ENCODE measurements at regions not wholly inside any gene's neighbourhood (a gene's known extent, or its start where the extent isn't known, plus 50 kb on each side); places are given as distances from the start of the nearest gene placed in this dataset.

DNA sequence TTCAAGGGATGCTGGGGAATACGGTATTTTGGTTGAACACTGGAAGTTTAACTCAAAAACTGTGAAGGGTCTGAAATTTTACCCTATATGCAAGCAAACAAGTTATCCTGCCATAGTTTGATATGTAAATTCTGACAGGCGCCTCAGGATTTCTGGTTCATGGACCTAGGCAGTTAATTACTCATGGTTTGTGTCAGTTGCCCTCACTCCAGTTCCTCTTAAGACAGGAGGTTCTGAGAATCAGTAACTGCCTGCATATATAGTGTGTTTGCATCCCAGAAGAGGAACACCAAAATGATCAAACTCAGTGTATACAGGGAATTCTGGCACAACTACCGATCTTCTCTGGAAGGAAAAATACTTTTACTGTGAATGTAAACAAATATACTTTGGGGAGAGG, 360.4 kb upstream of the NWD2 start:
- DNase-seq, result no peak
- H3K27me3 ChIP-seq (replicated peaks; ENCODE audit: control insufficient read depth, insufficient read depth, low read length, poor library complexity, severe bottlenecking), result no peaks in the 10 kb centered on the region
- H3K36me3 ChIP-seq (ENCODE audit: control insufficient read depth, insufficient read depth, low read length), result no peaks in the 10 kb centered on the region
- no peak overlapping the region for H3K4me3 ChIP-seq (ENCODE audit: insufficient read depth, low read depth, low read length, poor library complexity, severe bottlenecking)
- no peaks in the 10 kb centered on the region for H3K4me1 ChIP-seq (ENCODE audit: control insufficient read depth, insufficient read depth, low read length, poor library complexity, severe bottlenecking)
- H3K9me3 ChIP-seq (ENCODE audit: control insufficient read depth, low read length), result no peaks in the 10 kb centered on the region
- no peak overlapping the region for H3K27ac ChIP-seq (ENCODE audit: insufficient read depth, low read length, poor library complexity, severe bottlenecking)

- H3K9me3 ChIP-seq (ENCODE audit: control insufficient read depth, low read length), result no peaks in the 10 kb centered on the region
- no peaks in the 10 kb centered on the region for H3K27me3 ChIP-seq (replicated peaks; ENCODE audit: control insufficient read depth, insufficient read depth, low read length, poor library complexity, severe bottlenecking)
- no peaks in the 10 kb centered on the region for H3K4me1 ChIP-seq (ENCODE audit: control insufficient read depth, insufficient read depth, low read length, poor library complexity, severe bottlenecking)
- no peaks in the 10 kb centered on the region for H3K36me3 ChIP-seq (ENCODE audit: control insufficient read depth, insufficient read depth, low read length)
- DNase-seq, result no peak
- H3K4me3 ChIP-seq (ENCODE audit: insufficient read depth, low read depth, low read length, poor library complexity, severe bottlenecking), result no peak overlapping the region
- no peak overlapping the region for H3K27ac ChIP-seq (ENCODE audit: insufficient read depth, low read length, poor library complexity, severe bottlenecking)
Observed at GRCh38 chr4:36891971-36892370, 352.6 kb upstream of the NWD2 start.

- Histone ChIP-seq H3K27ac (ENCODE audit: insufficient read depth, low read length, poor library complexity, severe bottlenecking) (no peak overlapping the region), H3K27me3 (replicated peaks; ENCODE audit: control insufficient read depth, insufficient read depth, low read length, poor library complexity, severe bottlenecking) (no peaks in the 10 kb centered on the region), H3K4me3 (ENCODE audit: insufficient read depth, low read depth, low read length, poor library complexity, severe bottlenecking) (no peak overlapping the region), H3K9me3 (ENCODE audit: control insufficient read depth, low read length) (no peaks in the 10 kb centered on the region), H3K4me1 (ENCODE audit: control insufficient read depth, insufficient read depth, low read length, poor library complexity, severe bottlenecking) (no peaks in the 10 kb centered on the region), H3K36me3 (ENCODE audit: control insufficient read depth, insufficient read depth, low read length) (no peaks in the 10 kb centered on the region)
- DNase-seq, result no peak
Observed at GRCh38 chr4:36900446-36900987, 344.0 kb upstream of the NWD2 start.

GRCh38 chr4:36904823-36905222, 339.7 kb upstream of the NWD2 start:
- Histone ChIP-seq H3K27ac (ENCODE audit: insufficient read depth, low read length, poor library complexity, severe bottlenecking) (no peak overlapping the region), H3K4me3 (ENCODE audit: insufficient read depth, low read depth, low read length, poor library complexity, severe bottlenecking) (no peak overlapping the region), H3K27me3 (replicated peaks; ENCODE audit: control insufficient read depth, insufficient read depth, low read length, poor library complexity, severe bottlenecking) (no peaks in the 10 kb centered on the region), H3K36me3 (ENCODE audit: control insufficient read depth, insufficient read depth, low read length) (no peaks in the 10 kb centered on the region), H3K9me3 (ENCODE audit: control insufficient read depth, low read length) (no peaks in the 10 kb centered on the region), H3K4me1 (ENCODE audit: control insufficient read depth, insufficient read depth, low read length, poor library complexity, severe bottlenecking) (no peaks in the 10 kb centered on the region)
- DNase-seq, result no peak

DNA sequence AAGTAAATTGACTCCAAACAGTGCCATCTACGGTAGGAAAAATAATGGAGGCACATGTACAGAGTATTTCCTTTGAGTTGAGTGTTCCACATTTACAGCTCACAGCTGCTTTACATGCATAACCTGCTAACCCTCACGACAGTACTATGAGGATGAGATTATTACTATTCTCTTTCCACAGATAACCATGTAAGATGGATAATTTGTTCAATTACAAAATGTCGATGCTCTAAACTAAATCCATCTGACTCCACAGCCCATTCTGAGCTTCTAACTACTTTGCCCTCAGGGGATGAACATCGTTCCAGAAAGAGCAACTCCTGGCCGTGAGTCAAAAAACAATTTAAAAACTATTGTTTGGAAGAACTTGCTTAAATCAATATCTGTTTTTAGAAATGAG, 330.4 kb upstream of the NWD2 start:
- no peak overlapping the region for H3K4me3 ChIP-seq (ENCODE audit: insufficient read depth, low read depth, low read length, poor library complexity, severe bottlenecking)
- H3K9me3 ChIP-seq (ENCODE audit: control insufficient read depth, low read length), result no peaks in the 10 kb centered on the region
- DNase-seq, result no peak
- H3K27ac ChIP-seq (ENCODE audit: insufficient read depth, low read length, poor library complexity, severe bottlenecking), result no peak overlapping the region
- no peaks in the 10 kb centered on the region for H3K27me3 ChIP-seq (replicated peaks; ENCODE audit: control insufficient read depth, insufficient read depth, low read length, poor library complexity, severe bottlenecking)
- no peaks in the 10 kb centered on the region for H3K36me3 ChIP-seq (ENCODE audit: control insufficient read depth, insufficient read depth, low read length)
- H3K4me1 ChIP-seq (ENCODE audit: control insufficient read depth, insufficient read depth, low read length, poor library complexity, severe bottlenecking), result no peaks in the 10 kb centered on the region

- Histone ChIP-seq H3K27ac (ENCODE audit: insufficient read depth, low read length, poor library complexity, severe bottlenecking) (no peak overlapping the region), H3K9me3 (ENCODE audit: control insufficient read depth, low read length) (no peaks in the 10 kb centered on the region), H3K27me3 (replicated peaks; ENCODE audit: control insufficient read depth, insufficient read depth, low read length, poor library complexity, severe bottlenecking) (no peaks in the 10 kb centered on the region), H3K36me3 (ENCODE audit: control insufficient read depth, insufficient read depth, low read length) (no peaks in the 10 kb centered on the region), H3K4me3 (ENCODE audit: insufficient read depth, low read depth, low read length, poor library complexity, severe bottlenecking) (no peak overlapping the region), H3K4me1 (ENCODE audit: control insufficient read depth, insufficient read depth, low read length, poor library complexity, severe bottlenecking) (no peaks in the 10 kb centered on the region)
- DNase-seq, result no peak
Observed at GRCh38 chr4:36915717-36916116, 328.8 kb upstream of the NWD2 start.

DNA sequence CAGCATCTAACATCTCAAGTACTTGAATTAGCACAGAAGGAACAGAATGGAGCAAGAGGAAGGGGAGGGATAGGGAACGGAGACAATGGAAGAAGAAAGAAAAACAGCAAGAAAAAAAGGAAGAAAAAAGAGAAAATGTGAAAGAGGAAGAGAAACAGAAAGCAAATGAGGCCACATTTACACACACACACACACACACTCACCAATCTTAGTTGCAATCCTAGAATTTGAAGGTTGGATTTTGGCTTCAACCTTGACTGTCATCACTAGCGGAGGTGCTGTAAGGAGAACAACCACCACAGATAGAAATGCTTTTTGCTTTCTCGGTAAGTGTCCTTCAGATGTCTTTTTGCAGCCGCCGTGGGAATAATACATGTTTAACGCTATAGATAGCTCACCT, 327.1 kb upstream of the NWD2 start:
- no peaks in the 10 kb centered on the region for H3K27me3 ChIP-seq (replicated peaks; ENCODE audit: control insufficient read depth, insufficient read depth, low read length, poor library complexity, severe bottlenecking)
- H3K36me3 ChIP-seq (ENCODE audit: control insufficient read depth, insufficient read depth, low read length), result no peaks in the 10 kb centered on the region
- DNase-seq, result no peak
- H3K4me1 ChIP-seq (ENCODE audit: control insufficient read depth, insufficient read depth, low read length, poor library complexity, severe bottlenecking), result no peaks in the 10 kb centered on the region
- no peak overlapping the region for H3K4me3 ChIP-seq (ENCODE audit: insufficient read depth, low read depth, low read length, poor library complexity, severe bottlenecking)
- no peaks in the 10 kb centered on the region for H3K9me3 ChIP-seq (ENCODE audit: control insufficient read depth, low read length)
- no peak overlapping the region for H3K27ac ChIP-seq (ENCODE audit: insufficient read depth, low read length, poor library complexity, severe bottlenecking)

DNA sequence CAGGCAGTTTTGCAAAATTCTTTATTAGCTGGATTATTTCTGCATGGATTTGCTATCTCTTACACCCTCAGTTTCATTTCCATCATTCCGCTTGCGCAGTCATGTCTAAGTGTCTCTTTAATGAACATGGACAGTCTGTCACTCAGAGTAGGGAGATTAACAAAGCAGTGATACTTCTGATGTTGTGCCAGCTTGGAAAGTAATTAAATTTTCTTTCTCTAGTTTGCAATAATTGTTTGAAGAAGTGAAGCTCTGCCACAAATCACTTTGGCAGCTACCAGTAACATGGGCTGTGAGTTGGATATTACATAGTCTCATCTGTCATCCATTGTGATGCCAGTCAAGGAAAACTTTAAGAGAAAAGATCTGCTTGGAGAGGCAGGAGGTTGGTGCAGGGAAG, 324.8 kb upstream of the NWD2 start:
- DNase-seq, result no peak
- H3K27me3 ChIP-seq (replicated peaks; ENCODE audit: control insufficient read depth, insufficient read depth, low read length, poor library complexity, severe bottlenecking), result no peaks in the 10 kb centered on the region
- H3K36me3 ChIP-seq (ENCODE audit: control insufficient read depth, insufficient read depth, low read length), result no peaks in the 10 kb centered on the region
- no peaks in the 10 kb centered on the region for H3K4me1 ChIP-seq (ENCODE audit: control insufficient read depth, insufficient read depth, low read length, poor library complexity, severe bottlenecking)
- no peak overlapping the region for H3K4me3 ChIP-seq (ENCODE audit: insufficient read depth, low read depth, low read length, poor library complexity, severe bottlenecking)
- no peak overlapping the region for H3K27ac ChIP-seq (ENCODE audit: insufficient read depth, low read length, poor library complexity, severe bottlenecking)
- H3K9me3 ChIP-seq (ENCODE audit: control insufficient read depth, low read length), result no peaks in the 10 kb centered on the region

GRCh38 chr4:36921476-36922216, 322.9 kb upstream of the NWD2 start:
- Histone ChIP-seq H3K27ac (ENCODE audit: insufficient read depth, low read length, poor library complexity, severe bottlenecking) (no peak overlapping the region), H3K36me3 (ENCODE audit: control insufficient read depth, insufficient read depth, low read length) (no peaks in the 10 kb centered on the region), H3K4me1 (ENCODE audit: control insufficient read depth, insufficient read depth, low read length, poor library complexity, severe bottlenecking) (no peaks in the 10 kb centered on the region), H3K27me3 (replicated peaks; ENCODE audit: control insufficient read depth, insufficient read depth, low read length, poor library complexity, severe bottlenecking) (no peaks in the 10 kb centered on the region), H3K9me3 (ENCODE audit: control insufficient read depth, low read length) (no peaks in the 10 kb centered on the region), H3K4me3 (ENCODE audit: insufficient read depth, low read depth, low read length, poor library complexity, severe bottlenecking) (no peak overlapping the region)
- no peak for DNase-seq

GRCh38 chr4:36930562-36931111, 313.9 kb upstream of the NWD2 start:
- H3K27ac ChIP-seq (ENCODE audit: insufficient read depth, low read length, poor library complexity, severe bottlenecking), result no peak overlapping the region
- no peak overlapping the region for H3K4me3 ChIP-seq (ENCODE audit: insufficient read depth, low read depth, low read length, poor library complexity, severe bottlenecking)
- no peaks in the 10 kb centered on the region for H3K27me3 ChIP-seq (replicated peaks; ENCODE audit: control insufficient read depth, insufficient read depth, low read length, poor library complexity, severe bottlenecking)
- H3K9me3 ChIP-seq (ENCODE audit: control insufficient read depth, low read length), result no peaks in the 10 kb centered on the region
- H3K36me3 ChIP-seq (ENCODE audit: control insufficient read depth, insufficient read depth, low read length), result no peaks in the 10 kb centered on the region
- no peak for DNase-seq
- no peaks in the 10 kb centered on the region for H3K4me1 ChIP-seq (ENCODE audit: control insufficient read depth, insufficient read depth, low read length, poor library complexity, severe bottlenecking)
